Common myeloid progenitor, CD34-positive (primary cell): ENCODE measurements at regions not wholly inside any gene's neighbourhood (a gene's known extent, or its start where the extent isn't known, plus 50 kb on each side); places are given as distances from the start of the nearest gene placed in this dataset.
"Not testable (repeated sequence)": the region's sequence is repeated elsewhere in the genome, so short reads cannot be mapped to it uniquely, and the experiment has no call there.

ENCODE experiments used
- CTCF ChIA-PET: fragments of 350-600 bp; sonication (Branson Sonifier 250); formaldehyde crosslinking; loops from one replicate; lab custom pipeline; 2021; ENCODE audit warnings: antibody characterized with exemption; lab: Charles Lee
- POLR2A ChIA-PET: fragments of 350-600 bp; sonication (Branson Sonifier 250); formaldehyde crosslinking; loops from one replicate; lab custom pipeline; 2021; ENCODE audit warnings: antibody characterized with exemption; lab: Charles Lee
- DNase-seq, 3 donors: peaks; one replicate each; pipeline versions ENCODE4 v3.0.0 to v3.0.0-alpha.2; 2013
- H3K27ac ChIP-seq, 2 experiments: 1 replicate in 1 of 2; 2 replicates in 1 of 2; pipeline ENCODE4 v1.7.0; 2013; ENCODE audit warnings: inconsistent platforms in 2 of 2, low read length in 2 of 2, mild to moderate bottlenecking in 2 of 2, low read depth in 1 of 2, moderate library complexity in 1 of 2; ENCODE audit not compliant: severe bottlenecking in 2 of 2, insufficient read depth in 1 of 2, poor library complexity in 1 of 2
- H3K27me3 ChIP-seq, 5 experiments: replicated peaks in 2 of 5; 1 replicate in 3 of 5; 2 replicates in 2 of 5; pipeline versions ENCODE4 v1.6.1 to v1.7.0; 2013; ENCODE audit warnings: low read length in 4 of 5, mild to moderate bottlenecking in 2 of 5, moderate library complexity in 2 of 5, inconsistent platforms in 1 of 5; ENCODE audit not compliant: insufficient read depth in 5 of 5, control insufficient read depth in 4 of 5
- H3K36me3 ChIP-seq, 4 experiments: 1 replicate in 2 of 4; 2 replicates in 2 of 4; pipeline versions ENCODE4 v1.6.1 to v1.7.0; 2013; ENCODE audit warnings: low read length in 3 of 4, control low read depth in 1 of 4, mild to moderate bottlenecking in 1 of 4; ENCODE audit not compliant: control insufficient read depth in 4 of 4, insufficient read depth in 4 of 4
- H3K4me1 ChIP-seq, 4 experiments: 1 replicate in 3 of 4; 2 replicates in 1 of 4; pipeline versions ENCODE4 v1.6.1 to v1.7.1; 2013; ENCODE audit warnings: low read length in 3 of 4, mild to moderate bottlenecking in 3 of 4, control low read depth in 1 of 4, inconsistent platforms in 1 of 4, moderate library complexity in 1 of 4; ENCODE audit not compliant: control insufficient read depth in 4 of 4, insufficient read depth in 4 of 4; ENCODE audit errors: control extremely low read depth in 1 of 4
- H3K4me3 ChIP-seq, 7 experiments: 1 replicate in 4 of 7; 2 replicates in 3 of 7; pipeline versions ENCODE4 v1.5.1 to v1.7.0; 2013; ENCODE audit warnings: mild to moderate bottlenecking in 7 of 7, low read length in 6 of 7, moderate library complexity in 6 of 7, inconsistent platforms in 2 of 7, low read depth in 2 of 7, control low read depth in 1 of 7; ENCODE audit not compliant: insufficient read depth in 4 of 7, control insufficient read depth in 1 of 7; ENCODE audit errors: extremely low read depth in 1 of 7
- H3K9me3 ChIP-seq, 5 experiments: 1 replicate in 4 of 5; 2 replicates in 1 of 5; pipeline versions ENCODE4 v1.6.1 to v1.7.1; 2013; ENCODE audit warnings: low read length in 4 of 5, mild to moderate bottlenecking in 2 of 5, inconsistent platforms in 1 of 5, low read depth in 1 of 5, moderate library complexity in 1 of 5; ENCODE audit not compliant: control insufficient read depth in 4 of 5, insufficient read depth in 2 of 5; ENCODE audit errors: control extremely low read depth in 1 of 5
- WGBS: methylation state at CpG from one replicate; pipeline ENCODE4 v1.1.5; 2013; ENCODE audit not compliant: insufficient coverage; 5-methylcytosine and 5-hydroxymethylcytosine counted together

- peaks cover 0 to 14% (median 6%) of the 10 kb centered on the region in 4 experiments for H3K4me1 ChIP-seq
- no peak overlapping the region for H3K27ac ChIP-seq
- no peaks in the 10 kb centered on the region for H3K27me3 ChIP-seq
- POLR2A ChIA-PET, result no interaction called here
- no peak overlapping the region for H3K4me3 ChIP-seq
- peak in 2 of 3 donors; percentile 71 to 72 for DNase-seq
- no peaks in the 10 kb centered on the region for H3K36me3 ChIP-seq
- CTCF ChIA-PET, result interaction anchor here (0.9 to 12.3 kb wide), 3 partner anchors 10 to 97 kb away, joined by 3 to 266 read pairs (median 7); partner anchors contain the start of gene RNASEK
- H3K9me3 ChIP-seq, result peaks cover 0 to 4% (median 3%) of the 10 kb centered on the region in 5 experiments
Observed at GRCh38 chr17:6924208-6924607, 71.6 kb upstream of the ALOX12 start.

DNA sequence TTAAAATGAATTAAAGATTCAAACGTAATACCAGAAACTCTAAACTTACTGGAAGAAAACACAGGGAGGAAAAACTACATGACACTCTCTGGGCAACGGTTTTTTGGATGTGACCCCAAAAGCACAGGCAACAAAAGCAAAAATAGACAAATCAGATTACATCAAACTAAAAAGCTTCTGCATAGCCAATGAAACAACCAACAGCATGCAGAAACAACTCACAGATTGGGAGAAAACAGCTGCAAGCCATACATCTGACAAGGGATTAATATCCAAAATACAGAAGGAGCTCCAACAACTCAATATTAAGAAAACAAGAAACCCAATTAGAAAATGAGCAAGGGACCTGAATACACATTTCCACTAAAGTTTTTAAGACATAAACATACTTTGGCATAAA is 69.2 kb upstream of the ALOX12 start:
- Histone ChIP-seq H3K27ac (no peak overlapping the region), H3K4me3 (no peak overlapping the region), H3K9me3 (peaks cover 0 to 4% (median 3%) of the 10 kb centered on the region in 5 experiments), H3K36me3 (no peaks in the 10 kb centered on the region), H3K4me1 (peaks cover 0 to 14% (median 6%) of the 10 kb centered on the region in 4 experiments), H3K27me3 (no peaks in the 10 kb centered on the region)
- 100% methylated on average over 2 of the region's 2 CpGs for WGBS
- DNase-seq, result no peak
- CTCF ChIA-PET, result interaction anchor here (1.1 to 4.6 kb wide), 6 partner anchors 12 to 95 kb away, joined by 3 to 17 read pairs (median 4); no protein-coding TSS in a partner anchor
- POLR2A ChIA-PET, result no interaction called here

DNA sequence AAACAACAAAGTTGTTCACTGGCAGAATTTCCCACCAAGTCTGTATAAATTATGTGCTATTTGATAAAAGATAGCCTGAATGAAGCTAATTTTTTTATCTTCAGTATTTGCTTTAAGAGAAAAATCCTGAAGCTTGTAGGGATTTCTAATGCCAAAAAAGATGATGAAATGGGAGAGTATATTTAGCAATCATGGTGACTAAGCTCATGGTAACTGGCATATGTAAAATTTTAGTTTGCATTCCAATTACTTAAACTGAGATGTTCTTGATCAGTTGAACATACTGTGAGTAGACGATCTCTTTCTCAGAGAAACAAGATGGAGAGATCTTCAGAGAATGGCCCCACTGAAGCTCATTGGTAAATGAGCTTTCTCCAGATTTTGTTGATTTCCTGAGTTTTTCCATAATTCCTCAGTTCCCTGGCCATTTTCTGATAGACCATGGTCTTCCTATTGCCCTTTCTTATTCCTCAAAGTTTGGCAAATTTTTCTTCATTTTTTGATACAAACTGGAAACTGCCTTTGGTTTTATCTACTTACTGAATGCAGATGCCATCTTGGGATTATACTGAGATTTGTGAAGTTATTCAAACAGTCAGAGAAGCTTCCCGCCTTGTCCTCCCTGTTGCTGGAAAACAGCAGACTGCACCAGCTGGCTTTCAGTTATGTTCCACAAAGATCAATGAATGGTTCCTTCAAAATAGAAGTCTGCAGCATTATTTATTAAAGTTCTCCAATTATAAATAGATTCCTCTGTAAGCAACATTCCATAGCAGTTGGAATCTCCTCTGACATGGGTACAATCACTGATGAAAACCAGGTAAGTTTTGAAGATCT is 68.3 kb upstream of the ALOX12 start:
- ChIA-PET POLR2A (no interaction called here), CTCF (interaction anchor here (0.7 to 4.6 kb wide), 8 partner anchors 11 to 94 kb away, joined by 3 to 17 read pairs (median 3); no protein-coding TSS in a partner anchor)
- H3K36me3 ChIP-seq, result no peaks in the 10 kb centered on the region
- no peaks in the 10 kb centered on the region for H3K27me3 ChIP-seq
- 92% methylated on average over 1 of the region's 2 CpGs for WGBS
- H3K9me3 ChIP-seq, result peaks cover 0 to 5% (median 3%) of the 10 kb centered on the region in 5 experiments
- no peak overlapping the region for H3K4me3 ChIP-seq
- no peak for DNase-seq
- H3K4me1 ChIP-seq, result peaks cover 0 to 13% (median 4%) of the 10 kb centered on the region in 4 experiments
- no peak overlapping the region for H3K27ac ChIP-seq

- no peaks in the 10 kb centered on the region for H3K36me3 ChIP-seq
- DNase-seq, result no peak
- H3K9me3 ChIP-seq, result peaks cover 0 to 8% (median 3%) of the 10 kb centered on the region in 5 experiments
- H3K4me1 ChIP-seq, result peaks cover 0 to 7% (median 2%) of the 10 kb centered on the region in 4 experiments
- no peak overlapping the region for H3K4me3 ChIP-seq
- POLR2A ChIA-PET, result no interaction called here
- H3K27ac ChIP-seq, result no peak overlapping the region
- CTCF ChIA-PET, result interaction anchor here (1.0 to 4.6 kb wide), 4 partner anchors 10 to 33 kb away, joined by 3 to 17 read pairs (median 4); no protein-coding TSS in a partner anchor
- no peaks in the 10 kb centered on the region for H3K27me3 ChIP-seq
Observed at GRCh38 chr17:6928193-6928592, 67.7 kb upstream of the ALOX12 start.

DNA sequence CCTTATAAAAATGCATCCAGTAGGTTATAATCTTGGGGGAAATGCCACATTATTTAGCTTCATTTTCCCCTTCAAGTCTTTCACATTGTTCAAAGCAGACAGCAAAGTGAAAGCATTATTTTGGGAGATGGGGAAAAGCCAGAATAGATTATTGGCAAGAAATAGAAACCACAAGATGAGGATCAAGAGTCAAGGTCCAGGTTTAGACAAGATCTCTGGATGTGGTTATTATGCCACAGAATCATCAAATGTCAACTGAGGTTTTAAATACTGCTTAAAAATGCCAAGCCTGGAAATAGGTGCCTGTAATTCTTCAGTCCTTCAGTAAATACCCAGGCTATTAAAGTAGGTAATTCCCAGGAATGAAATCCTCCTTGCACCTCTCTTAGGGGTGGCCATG is 65.1 kb upstream of the ALOX12 start:
- no peaks in the 10 kb centered on the region for H3K27me3 ChIP-seq
- ChIA-PET POLR2A (interaction anchor here (0.7 kb wide), 1 partner anchor 18 kb away, joined by 3 read pairs; no protein-coding TSS in a partner anchor), CTCF (no interaction called here)
- no peak overlapping the region for H3K27ac ChIP-seq
- no peaks in the 10 kb centered on the region for H3K36me3 ChIP-seq
- no peak overlapping the region for H3K4me3 ChIP-seq
- H3K9me3 ChIP-seq, result peaks cover 0 to 4% (median 0%) of the 10 kb centered on the region in 5 experiments
- no peaks in the 10 kb centered on the region for H3K4me1 ChIP-seq
- no peak for DNase-seq

GRCh38 chr17:6934544-6934943 is 61.3 kb upstream of the ALOX12 start:
- H3K4me1 ChIP-seq, H3K27ac ChIP-seq, H3K36me3 ChIP-seq, POLR2A ChIA-PET, H3K9me3 ChIP-seq, DNase-seq, H3K4me3 ChIP-seq, H3K27me3 ChIP-seq: not testable (repeated sequence)
- WGBS, result no CpG with 5 or more reads among the region's 2 CpGs
- CTCF ChIA-PET, result interaction anchor here (0.9 to 5.1 kb wide), 3 partner anchors 20 to 56 kb away, joined by 3 to 20 read pairs (median 4); no protein-coding TSS in a partner anchor
